ENCODE measurements at regions not wholly inside any gene's neighbourhood (a gene's known extent, or its start where the extent isn't known, plus 50 kb on each side); places are given as distances from the start of the nearest gene placed in this dataset.
"Not testable (repeated sequence)": the region's sequence is repeated elsewhere in the genome, so short reads cannot be mapped to it uniquely, and the experiment has no call there.

- no peak for DNase-seq
These were observed 126.7 kb downstream of the MTHFS start for GRCh38 chr15:79769933-79770759.

- no peak for DNase-seq
These were observed 123.7 kb downstream of the MTHFS start for GRCh38 chr15:79773128-79773527.

DNA sequence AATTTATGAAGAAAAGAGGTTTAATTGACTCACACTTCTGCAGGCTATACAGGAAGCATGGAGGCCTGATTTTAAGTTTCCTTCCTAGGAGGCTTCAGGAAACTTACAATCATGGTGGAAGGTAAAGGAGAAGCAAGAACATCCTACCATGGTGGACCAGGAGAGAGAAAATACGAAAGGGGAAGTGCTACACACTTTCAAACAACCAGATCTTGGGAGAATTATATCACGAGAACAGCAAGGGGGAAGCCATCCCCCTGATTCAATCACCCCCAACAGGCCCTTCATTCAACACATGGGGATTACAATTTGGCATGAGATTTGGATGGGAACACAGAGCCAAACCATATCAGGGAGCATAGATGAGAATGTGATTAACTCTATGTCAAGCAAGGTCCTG is 121.0 kb downstream of the MTHFS start:
- no peak for DNase-seq

DNA sequence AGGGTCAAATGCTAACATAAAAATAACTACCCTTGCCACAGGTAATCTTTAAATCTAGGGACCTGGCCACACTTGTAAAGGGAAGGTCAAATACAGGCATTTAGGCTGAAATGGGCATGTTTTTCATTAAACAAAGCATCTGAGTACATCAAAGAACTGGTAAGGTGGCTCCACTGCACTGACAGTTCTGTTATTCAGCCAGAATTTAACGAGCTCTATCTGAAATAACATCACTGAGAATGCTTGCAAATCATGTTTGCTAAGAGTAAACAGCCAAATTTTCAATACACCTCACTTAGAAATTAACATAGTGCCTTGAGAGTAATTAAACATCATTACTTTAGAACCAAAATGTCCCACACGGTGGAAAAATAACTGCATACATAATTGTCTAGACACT is 118.9 kb downstream of the MTHFS start:
- DNase-seq = no peak

- no peak for DNase-seq
These were observed 118.3 kb downstream of the MTHFS start for GRCh38 chr15:79778378-79778990.

DNA sequence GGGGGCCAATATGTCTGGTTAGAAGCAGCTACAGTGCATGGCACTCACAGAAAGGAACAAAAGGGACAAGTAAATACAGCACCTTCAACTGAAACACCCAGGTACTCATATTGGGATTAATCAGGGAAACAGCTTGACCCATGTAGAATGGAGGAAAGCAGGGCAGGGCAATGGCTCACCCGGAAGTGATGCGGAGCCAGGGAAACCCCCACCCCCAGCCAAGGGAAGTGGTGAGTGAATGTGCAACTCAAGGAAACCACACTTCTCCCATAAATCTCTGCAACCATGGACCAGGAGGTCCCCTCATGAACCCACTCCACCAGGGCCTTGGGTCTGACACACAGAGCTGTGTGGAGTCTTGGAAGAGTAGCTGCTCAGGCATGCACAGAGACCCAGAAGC is 117.1 kb downstream of the MTHFS start:
- DNase-seq = no peak

- not testable (repeated sequence) for DNase-seq
These were observed 114.5 kb downstream of the MTHFS start for GRCh38 chr15:79782307-79782706.
